ENCODE measurements at regions not wholly inside any gene's neighbourhood (a gene's known extent, or its start where the extent isn't known, plus 50 kb on each side); places are given as distances from the start of the nearest gene placed in this dataset.

DNA sequence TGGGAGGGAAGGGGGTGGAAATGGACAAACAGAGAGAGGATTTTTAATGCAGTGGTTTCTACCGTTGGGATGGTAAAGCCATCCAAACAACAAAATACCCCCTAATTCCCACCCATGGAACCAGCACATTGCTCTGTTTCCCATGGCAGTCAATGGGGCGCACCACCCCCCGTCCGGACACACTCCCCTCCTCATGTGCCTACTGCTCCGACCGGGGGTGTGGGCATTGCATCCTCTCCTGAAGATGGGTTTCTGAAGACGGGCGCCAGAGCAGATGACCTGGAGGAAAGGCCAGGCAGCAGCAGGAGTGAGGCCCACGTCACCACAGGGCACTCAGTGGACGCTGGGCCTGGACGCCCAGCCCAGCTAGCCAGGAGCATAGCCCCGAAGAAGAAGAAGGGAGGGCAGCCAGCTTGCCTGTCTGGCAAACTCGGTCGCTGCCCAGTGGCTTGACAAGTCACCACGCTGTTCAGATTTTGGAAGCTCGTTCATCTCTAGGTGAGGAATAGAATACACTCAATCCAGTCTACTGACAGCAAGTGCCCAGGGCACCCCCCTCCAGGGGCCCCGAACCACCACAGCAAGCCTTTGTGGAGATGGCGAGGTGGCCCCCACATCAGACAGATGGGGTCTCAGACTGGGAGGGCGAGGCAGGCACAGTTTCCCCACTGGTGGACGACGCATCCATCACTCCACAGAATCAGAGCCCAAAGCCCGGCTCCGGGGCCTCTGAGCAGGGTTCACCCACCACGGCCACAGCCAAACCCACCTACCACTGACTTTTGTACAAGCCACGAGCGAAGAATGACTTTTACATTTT lies 296.2 kb upstream of the SALL3 start:
- Mint-ChIP-seq H3K36me3 (no peaks in the 10 kb centered on the region), H3K27me3 (peaks cover 0 to 8% of the 10 kb centered on the region in 2 donors), H3K27ac (no peak overlapping the region), H3K9me3 (no peaks in the 10 kb centered on the region), H3K4me3 (no peak overlapping the region), H3K4me1 (peaks cover 0 to 3% (median 2%) of the 10 kb centered on the region in 3 donors)
- Histone ChIP-seq H3K27me3 (replicated peaks in 1 of 2; ENCODE audit: control insufficient read depth in 2 of 2, extremely low read depth in 1 of 2, insufficient read depth in 2 of 2, low read length in 1 of 2) (peaks cover 0 to 4% of the 10 kb centered on the region in 2 experiments), H3K36me3 (ENCODE audit: control insufficient read depth in 2 of 2, extremely low read depth in 1 of 2, insufficient read depth in 1 of 2, low read length in 1 of 2) (no peaks in the 10 kb centered on the region), H3K4me1 (ENCODE audit: control insufficient read depth in 1 of 2, extremely low read depth in 1 of 2, insufficient read depth in 2 of 2, low read length in 2 of 2) (no peaks in the 10 kb centered on the region), H3K27ac (ENCODE audit: low read length) (no peak overlapping the region), H3K9me3 (no peaks in the 10 kb centered on the region), H3K4me3 (ENCODE audit: control insufficient read depth in 1 of 2, extremely low read depth in 1 of 2, low read length in 1 of 2) (no peak overlapping the region)
- ChIA-PET CTCF (interaction anchor here in 1 of 2 donors (0.6 kb wide), 1 partner anchor 79 kb away, joined by 3 read pairs; no protein-coding TSS in a partner anchor), POLR2A (no interaction called here)
- ATAC-seq (replicated peaks in 1 of 4) (no peak), DNase-seq (no peak)
- 88% methylated on average over 17 of the region's 26 CpGs for WGBS (ENCODE audit: insufficient coverage)

DNA sequence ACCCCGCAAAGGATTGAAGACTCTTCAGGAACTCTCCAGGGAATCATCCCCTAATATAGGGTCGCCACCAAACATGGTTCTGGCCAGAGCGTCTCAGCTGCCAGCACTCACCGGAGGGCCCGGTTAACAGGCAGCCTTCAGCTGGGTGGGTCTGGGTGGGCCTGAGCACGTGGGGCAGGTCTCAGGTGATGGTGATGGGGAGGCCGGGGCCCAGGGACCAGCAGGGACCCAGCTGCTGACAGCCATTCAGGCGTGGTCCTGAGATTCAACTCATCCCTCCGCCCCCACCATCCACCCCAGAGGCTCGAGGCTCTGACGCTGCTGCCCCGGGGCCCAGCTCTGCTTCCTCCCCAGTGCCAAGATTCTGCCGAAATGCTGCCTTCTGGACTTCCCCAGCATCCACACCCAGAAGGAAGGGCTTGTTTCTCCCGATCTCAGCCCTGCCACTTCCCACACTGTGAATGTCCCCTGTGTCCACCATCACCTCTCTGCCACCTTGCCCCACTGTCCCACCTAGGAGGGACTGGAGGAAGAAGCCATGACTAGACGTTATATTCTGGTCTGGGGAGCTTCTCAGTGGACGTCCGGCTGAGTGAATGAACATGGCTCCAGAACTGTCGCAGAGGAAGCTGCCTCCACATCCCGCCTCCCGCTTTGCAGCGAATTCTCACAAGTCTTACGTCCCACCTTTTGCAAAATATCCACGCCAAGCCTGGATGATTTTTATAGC lies 294.2 kb upstream of the SALL3 start:
- WGBS (ENCODE audit: insufficient coverage): 82% methylated on average over 14 of the region's 23 CpGs
- Mint-ChIP-seq H3K27ac (no peak overlapping the region), H3K4me3 (no peak overlapping the region), H3K27me3 (peaks cover 0 to 6% of the 10 kb centered on the region in 2 donors), H3K9me3 (no peaks in the 10 kb centered on the region), H3K36me3 (no peaks in the 10 kb centered on the region), H3K4me1 (no peaks in the 10 kb centered on the region)
- H3K36me3 ChIP-seq (ENCODE audit: control insufficient read depth in 2 of 2, extremely low read depth in 1 of 2, insufficient read depth in 1 of 2, low read length in 1 of 2): no peaks in the 10 kb centered on the region
- peaks cover 0 to 4% of the 10 kb centered on the region in 2 experiments for H3K27me3 ChIP-seq (replicated peaks in 1 of 2; ENCODE audit: control insufficient read depth in 2 of 2, extremely low read depth in 1 of 2, insufficient read depth in 2 of 2, low read length in 1 of 2)
- ChIA-PET CTCF (no interaction called here), POLR2A (no interaction called here)
- no peaks in the 10 kb centered on the region for H3K4me1 ChIP-seq (ENCODE audit: control insufficient read depth in 1 of 2, extremely low read depth in 1 of 2, insufficient read depth in 2 of 2, low read length in 2 of 2)
- no peak for ATAC-seq (replicated peaks in 1 of 4)
- H3K9me3 ChIP-seq: no peaks in the 10 kb centered on the region
- H3K27ac ChIP-seq (ENCODE audit: low read length): no peak overlapping the region
- H3K4me3 ChIP-seq (ENCODE audit: control insufficient read depth in 1 of 2, extremely low read depth in 1 of 2, low read length in 1 of 2): no peak overlapping the region
- no peak for DNase-seq

DNA sequence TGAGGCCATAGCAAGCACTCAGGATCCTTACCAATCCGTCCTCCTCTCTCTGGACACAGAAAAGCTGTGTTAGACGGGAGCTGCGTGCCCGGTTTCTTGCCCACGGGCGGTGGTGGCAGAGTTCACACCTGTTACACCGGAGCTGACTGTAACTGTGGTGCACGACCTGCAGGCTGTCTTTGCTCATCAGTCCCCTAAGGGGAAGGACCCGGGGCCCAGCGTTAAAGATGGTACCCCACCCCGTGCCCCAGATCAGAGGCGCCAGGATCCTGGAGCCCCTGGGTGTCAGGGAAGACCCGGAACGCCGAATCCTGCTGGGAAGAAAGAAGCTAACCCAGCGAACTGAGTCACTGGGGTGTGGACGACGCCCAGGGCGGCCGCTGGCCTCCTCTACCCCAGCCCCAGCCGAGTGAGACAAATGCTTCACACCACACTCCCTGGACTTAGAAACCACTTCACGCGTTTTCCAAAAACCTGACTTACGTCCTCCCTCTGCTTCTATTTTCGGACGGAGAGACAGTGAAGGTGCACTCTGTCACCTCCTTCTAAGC lies 293.6 kb upstream of the SALL3 start:
- CTCF ChIA-PET: no interaction called here
- no peak overlapping the region for H3K27ac Mint-ChIP-seq
- H3K36me3 ChIP-seq (ENCODE audit: control insufficient read depth in 2 of 2, extremely low read depth in 1 of 2, insufficient read depth in 1 of 2, low read length in 1 of 2): no peaks in the 10 kb centered on the region
- peaks cover 0 to 2% of the 10 kb centered on the region in 2 donors for H3K27me3 Mint-ChIP-seq
- POLR2A ChIA-PET: no interaction called here
- WGBS (ENCODE audit: insufficient coverage): 85% methylated on average over 23 of the region's 26 CpGs
- no peaks in the 10 kb centered on the region for H3K9me3 Mint-ChIP-seq
- no peaks in the 10 kb centered on the region for H3K4me1 Mint-ChIP-seq
- ATAC-seq (replicated peaks in 1 of 4) (no peak), DNase-seq (no peak)
- no peaks in the 10 kb centered on the region for H3K36me3 Mint-ChIP-seq
- H3K4me3 Mint-ChIP-seq: no peak overlapping the region
- no peak overlapping the region for H3K27ac ChIP-seq (ENCODE audit: low read length)
- no peaks in the 10 kb centered on the region for H3K9me3 ChIP-seq
- no peaks in the 10 kb centered on the region for H3K4me1 ChIP-seq (ENCODE audit: control insufficient read depth in 1 of 2, extremely low read depth in 1 of 2, insufficient read depth in 2 of 2, low read length in 2 of 2)
- H3K27me3 ChIP-seq (replicated peaks in 1 of 2; ENCODE audit: control insufficient read depth in 2 of 2, extremely low read depth in 1 of 2, insufficient read depth in 2 of 2, low read length in 1 of 2): peaks cover 0 to 4% of the 10 kb centered on the region in 2 experiments
- no peak overlapping the region for H3K4me3 ChIP-seq (ENCODE audit: control insufficient read depth in 1 of 2, extremely low read depth in 1 of 2, low read length in 1 of 2)

DNA sequence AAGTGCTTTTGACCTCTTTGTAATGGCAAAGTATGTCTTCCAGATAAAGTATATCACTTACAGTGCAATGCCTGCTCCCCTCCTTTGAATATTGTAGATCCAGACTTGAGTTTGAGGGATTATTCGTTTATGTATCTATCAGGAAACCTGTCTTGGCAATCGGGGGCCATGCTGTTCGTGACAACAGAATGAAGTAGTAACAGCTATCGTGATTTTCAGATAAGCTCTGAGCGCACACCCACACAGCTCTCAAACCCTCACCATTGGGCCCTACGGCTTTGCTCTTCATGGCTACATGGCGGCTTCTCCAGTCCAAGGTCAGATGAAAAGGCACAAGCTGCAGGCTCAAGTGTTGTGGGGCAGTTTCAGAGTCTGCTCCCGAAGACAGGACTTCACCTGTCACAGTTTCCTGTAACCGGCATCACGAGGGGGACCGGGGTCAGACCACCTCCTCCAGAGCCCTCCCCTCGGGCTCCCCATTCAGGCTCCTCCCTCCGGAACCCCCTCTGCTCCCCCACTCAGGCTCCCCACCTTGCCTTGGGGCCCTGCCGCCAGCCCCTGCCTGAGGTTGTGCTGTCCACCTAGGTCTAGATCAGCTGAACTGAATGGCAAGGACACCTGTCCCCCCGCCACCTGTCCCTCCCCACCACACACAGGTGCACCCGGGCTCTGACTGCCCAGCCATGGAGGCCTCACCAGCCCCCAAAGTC lies 292.5 kb upstream of the SALL3 start:
- Histone ChIP-seq H3K4me3 (ENCODE audit: control insufficient read depth in 1 of 2, extremely low read depth in 1 of 2, low read length in 1 of 2) (no peak overlapping the region), H3K4me1 (ENCODE audit: control insufficient read depth in 1 of 2, extremely low read depth in 1 of 2, insufficient read depth in 2 of 2, low read length in 2 of 2) (no peaks in the 10 kb centered on the region), H3K9me3 (no peaks in the 10 kb centered on the region), H3K27me3 (replicated peaks in 1 of 2; ENCODE audit: control insufficient read depth in 2 of 2, extremely low read depth in 1 of 2, insufficient read depth in 2 of 2, low read length in 1 of 2) (peaks cover 0 to 4% of the 10 kb centered on the region in 2 experiments), H3K36me3 (ENCODE audit: control insufficient read depth in 2 of 2, extremely low read depth in 1 of 2, insufficient read depth in 1 of 2, low read length in 1 of 2) (no peaks in the 10 kb centered on the region), H3K27ac (ENCODE audit: low read length) (no peak overlapping the region)
- peaks cover 0 to 2% of the 10 kb centered on the region in 2 donors for H3K27me3 Mint-ChIP-seq
- WGBS (ENCODE audit: insufficient coverage): 86% methylated on average over 10 of the region's 16 CpGs
- no peak for ATAC-seq (replicated peaks in 1 of 4)
- DNase-seq: no peak
- H3K4me1 Mint-ChIP-seq: no peaks in the 10 kb centered on the region
- H3K4me3 Mint-ChIP-seq: no peak overlapping the region
- ChIA-PET CTCF (no interaction called here), POLR2A (no interaction called here)
- H3K36me3 Mint-ChIP-seq: no peaks in the 10 kb centered on the region
- H3K9me3 Mint-ChIP-seq: no peaks in the 10 kb centered on the region
- no peak overlapping the region for H3K27ac Mint-ChIP-seq

DNA sequence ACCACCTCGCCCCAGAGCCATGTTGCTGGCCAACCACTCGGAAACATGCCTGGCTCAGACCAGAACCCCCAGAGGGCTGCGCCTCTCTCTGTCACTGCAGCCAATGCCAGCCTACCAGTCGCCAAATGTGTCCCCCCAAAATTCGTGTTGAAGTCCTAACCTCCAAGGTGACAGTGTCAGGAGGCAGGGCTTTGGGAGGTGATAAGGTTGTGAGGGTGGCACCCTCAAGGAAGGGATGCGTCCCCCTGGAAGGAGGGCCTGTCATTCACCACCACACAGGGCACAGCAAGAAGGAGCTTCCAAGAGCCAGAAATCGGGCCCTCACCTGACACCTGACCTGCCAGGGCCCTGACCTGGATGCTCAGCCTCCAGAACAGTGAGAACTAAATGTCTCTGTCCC lies 291.9 kb upstream of the SALL3 start:
- no peaks in the 10 kb centered on the region for H3K4me1 ChIP-seq (ENCODE audit: control insufficient read depth in 1 of 2, extremely low read depth in 1 of 2, insufficient read depth in 2 of 2, low read length in 2 of 2)

DNA sequence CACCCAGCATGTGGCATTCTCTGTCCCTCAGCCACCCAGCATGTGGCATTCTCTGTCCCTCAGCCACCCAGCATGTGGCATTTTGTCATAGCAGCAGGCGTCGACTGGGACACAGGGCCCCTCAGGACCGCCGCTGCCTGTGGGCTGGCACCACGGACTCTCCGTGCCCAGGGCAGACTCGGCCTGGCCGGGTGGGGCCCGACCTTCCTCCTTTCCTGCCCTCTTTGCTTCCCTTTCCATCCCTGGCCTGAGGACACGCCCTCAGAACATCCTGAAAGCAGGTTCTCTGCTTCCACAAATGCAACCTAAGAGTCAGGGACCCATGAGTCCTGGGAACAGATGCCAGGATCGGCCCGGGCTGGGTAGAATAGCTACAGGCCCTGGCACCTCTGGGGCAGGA lies 291.4 kb upstream of the SALL3 start:
- no peak overlapping the region for H3K27ac ChIP-seq (ENCODE audit: low read length)
- Mint-ChIP-seq H3K36me3 (no peaks in the 10 kb centered on the region), H3K4me1 (no peaks in the 10 kb centered on the region), H3K4me3 (no peak overlapping the region), H3K27ac (no peak overlapping the region), H3K27me3 (peaks cover 0 to 2% of the 10 kb centered on the region in 2 donors), H3K9me3 (no peaks in the 10 kb centered on the region)
- ChIA-PET POLR2A (no interaction called here), CTCF (no interaction called here)
- DNase-seq: no peak
- no peaks in the 10 kb centered on the region for H3K36me3 ChIP-seq (ENCODE audit: control insufficient read depth in 2 of 2, extremely low read depth in 1 of 2, insufficient read depth in 1 of 2, low read length in 1 of 2)
- WGBS (ENCODE audit: insufficient coverage): 75% methylated on average over 12 of the region's 12 CpGs
- ATAC-seq (replicated peaks in 1 of 4): no peak
- peaks cover 0 to 4% of the 10 kb centered on the region in 2 experiments for H3K27me3 ChIP-seq (replicated peaks in 1 of 2; ENCODE audit: control insufficient read depth in 2 of 2, extremely low read depth in 1 of 2, insufficient read depth in 2 of 2, low read length in 1 of 2)
- H3K4me3 ChIP-seq (ENCODE audit: control insufficient read depth in 1 of 2, extremely low read depth in 1 of 2, low read length in 1 of 2): no peak overlapping the region
- H3K9me3 ChIP-seq: no peaks in the 10 kb centered on the region
- no peaks in the 10 kb centered on the region for H3K4me1 ChIP-seq (ENCODE audit: control insufficient read depth in 1 of 2, extremely low read depth in 1 of 2, insufficient read depth in 2 of 2, low read length in 2 of 2)

More for the DNA sequence above, 291.9 kb upstream of the SALL3 start:
- ATAC-seq (replicated peaks in 1 of 4): no peak
- Mint-ChIP-seq H3K27me3 (peaks cover 0 to 2% of the 10 kb centered on the region in 2 donors), H3K27ac (no peak overlapping the region), H3K9me3 (no peaks in the 10 kb centered on the region), H3K4me1 (no peaks in the 10 kb centered on the region), H3K36me3 (no peaks in the 10 kb centered on the region), H3K4me3 (no peak overlapping the region)
- no peak for DNase-seq
- H3K9me3 ChIP-seq: no peaks in the 10 kb centered on the region
- WGBS (ENCODE audit: insufficient coverage): 72% methylated on average over 6 of the region's 7 CpGs
- H3K4me3 ChIP-seq (ENCODE audit: control insufficient read depth in 1 of 2, extremely low read depth in 1 of 2, low read length in 1 of 2): no peak overlapping the region
- H3K27me3 ChIP-seq (replicated peaks in 1 of 2; ENCODE audit: control insufficient read depth in 2 of 2, extremely low read depth in 1 of 2, insufficient read depth in 2 of 2, low read length in 1 of 2): peaks cover 0 to 4% of the 10 kb centered on the region in 2 experiments
- no peaks in the 10 kb centered on the region for H3K36me3 ChIP-seq (ENCODE audit: control insufficient read depth in 2 of 2, extremely low read depth in 1 of 2, insufficient read depth in 1 of 2, low read length in 1 of 2)
- no peak overlapping the region for H3K27ac ChIP-seq (ENCODE audit: low read length)
- CTCF ChIA-PET: no interaction called here
- POLR2A ChIA-PET: no interaction called here
